ENCODE measurements at regions not wholly inside any gene's neighbourhood (a gene's known extent, or its start where the extent isn't known, plus 50 kb on each side); places are given as distances from the start of the nearest gene placed in this dataset.

- intact Hi-C loops (cut with DNase I), result no loop called here
- Histone ChIP-seq H3K9me3 (no peaks in the 10 kb centered on the region), H3K27ac (peak overlapping the region in 1 of 2 donors; percentile 24), H3K4me3 (no peak overlapping the region), H3K4me1 (peaks cover 0 to 15% of the 10 kb centered on the region in 2 donors), H3K27me3 (no peaks in the 10 kb centered on the region), H3K36me3 (no peaks in the 10 kb centered on the region)
- TF ChIP-seq CTCF (IDR thresholded peaks at IDR 0.05), result no peak
- ATAC-seq (no peak), DNase-seq (peak in 2 of 4 donors; percentile 51 to 64)
These were observed 404.7 kb downstream of the KCNRG start for GRCh38 chr13:50419896-50420295.

- Histone ChIP-seq H3K4me1 (peaks cover 0 to 15% of the 10 kb centered on the region in 2 donors), H3K36me3 (no peaks in the 10 kb centered on the region), H3K9me3 (no peaks in the 10 kb centered on the region), H3K27ac (no peak overlapping the region), H3K4me3 (no peak overlapping the region), H3K27me3 (no peaks in the 10 kb centered on the region)
- intact Hi-C loops (cut with DNase I), result no loop called here
- ATAC-seq, result no peak
- TF ChIP-seq CTCF (IDR thresholded peaks at IDR 0.05), result no peak
- DNase-seq, result no peak
These were observed 405.7 kb downstream of the KCNRG start for GRCh38 chr13:50420718-50421472.

GRCh38 chr13:50421473-50422130, 406.4 kb downstream of the KCNRG start:
- Histone ChIP-seq H3K27me3 (no peaks in the 10 kb centered on the region), H3K4me1 (peaks cover 0 to 15% of the 10 kb centered on the region in 2 donors), H3K4me3 (no peak overlapping the region), H3K9me3 (no peaks in the 10 kb centered on the region), H3K27ac (peak overlapping the region in 1 of 2 donors; percentile 45), H3K36me3 (no peaks in the 10 kb centered on the region)
- DNase-seq (no peak), ATAC-seq (peak; percentile 39)
- intact Hi-C loops (cut with DNase I), result no loop called here
- no peak for TF ChIP-seq CTCF (IDR thresholded peaks at IDR 0.05)

- Histone ChIP-seq H3K9me3 (no peaks in the 10 kb centered on the region), H3K4me1 (peaks cover 0 to 15% of the 10 kb centered on the region in 2 donors), H3K27ac (peak overlapping the region in 1 of 2 donors; percentile 45), H3K4me3 (no peak overlapping the region), H3K27me3 (no peaks in the 10 kb centered on the region), H3K36me3 (no peaks in the 10 kb centered on the region)
- ATAC-seq, result no peak
- no peak for TF ChIP-seq CTCF (IDR thresholded peaks at IDR 0.05)
- intact Hi-C loops (cut with DNase I), result no loop called here
- DNase-seq, result no peak
These were observed 407.2 kb downstream of the KCNRG start for GRCh38 chr13:50422181-50423148.

Measured in left lung (tissue), 4 donors.